GM21515 (cell line): ENCODE measurements at regions not wholly inside any gene's neighbourhood (a gene's known extent, or its start where the extent isn't known, plus 50 kb on each side); places are given as distances from the start of the nearest gene placed in this dataset.
A peak's percentile ranks its signal among the peaks of the same experiment; 100 is the strongest.
"Not testable (repeated sequence)": the region's sequence is repeated elsewhere in the genome, so short reads cannot be mapped to it uniquely, and the experiment has no call there.

Experiments
- ATAC-seq: cut with Tn5 transposase; IDR thresholded peaks from one replicate; pipeline ENCODE4 v1.9.1; 2021; ENCODE audit not compliant: unreplicated experiment

GRCh38 chrX:129361576-129361975 lies 161.7 kb downstream of the SMARCA1 start:
- ATAC-seq = no peak

DNA sequence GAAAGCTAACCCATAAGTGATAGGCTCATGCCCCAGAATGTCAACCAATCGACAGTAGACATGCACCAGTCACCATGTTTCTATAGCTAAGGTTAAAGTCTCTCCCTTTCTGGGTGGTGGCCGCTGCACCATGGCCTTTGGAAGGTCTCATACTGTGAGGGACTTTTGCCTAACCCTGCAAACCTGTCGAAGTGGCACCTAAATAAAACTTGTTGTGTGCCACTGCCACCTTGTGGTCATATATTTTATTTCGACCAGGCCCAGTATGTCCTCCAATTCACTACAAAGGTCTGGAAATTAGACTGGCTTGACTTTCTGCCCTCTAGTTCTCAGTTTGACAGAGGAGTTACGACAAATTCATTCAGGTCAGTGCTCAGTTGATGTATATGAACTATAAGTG lies 163.1 kb downstream of the SMARCA1 start:
- ATAC-seq = peak; percentile 62

DNA sequence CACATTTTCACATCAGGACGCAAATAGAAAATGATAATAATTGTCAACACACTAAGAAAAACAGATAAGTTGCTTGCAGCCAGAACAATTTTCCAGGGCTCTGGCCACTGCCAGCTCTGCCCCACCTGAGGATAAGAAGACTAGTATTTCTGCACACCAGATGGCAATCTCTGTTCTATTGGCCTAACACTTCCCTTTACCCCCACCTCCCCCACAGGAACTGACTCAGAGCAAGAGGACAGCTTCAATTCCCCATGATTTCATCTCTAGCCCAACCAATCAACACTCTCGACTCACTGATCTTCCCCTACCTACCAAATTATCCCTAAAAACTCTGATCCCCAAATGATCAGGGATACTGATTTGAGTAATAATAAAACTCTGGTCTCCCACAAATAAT lies 164.0 kb downstream of the SMARCA1 start:
- ATAC-seq = no peak

GRCh38 chrX:129357428-129357827 lies 165.9 kb downstream of the SMARCA1 start:
- not testable (repeated sequence) for ATAC-seq

GRCh38 chrX:129347291-129347690 lies 176.0 kb downstream of the SMARCA1 start:
- no peak for ATAC-seq

- ATAC-seq = no peak
These were observed 176.7 kb downstream of the SMARCA1 start for GRCh38 chrX:129346574-129346973.

DNA sequence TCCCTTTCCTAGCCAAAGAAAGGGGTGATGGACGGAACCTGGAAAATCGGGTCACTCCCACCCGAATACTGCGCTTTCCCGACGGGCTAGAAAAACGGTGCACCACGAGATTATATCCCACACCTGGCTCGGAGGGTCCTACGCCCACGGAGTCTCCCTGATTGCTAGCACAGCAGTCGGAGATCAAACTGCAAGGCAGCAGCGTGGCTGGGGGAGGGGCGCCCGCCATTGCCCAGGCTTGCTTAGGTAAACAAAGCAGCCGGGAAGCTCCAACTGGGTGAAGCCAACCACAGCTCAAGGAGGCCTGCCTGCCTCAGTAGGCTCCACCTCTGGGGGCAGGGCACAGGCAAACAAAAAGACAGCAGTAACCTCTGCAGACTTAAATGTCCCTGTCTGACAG lies 186.0 kb downstream of the SMARCA1 start:
- ATAC-seq = not testable (repeated sequence)

DNA sequence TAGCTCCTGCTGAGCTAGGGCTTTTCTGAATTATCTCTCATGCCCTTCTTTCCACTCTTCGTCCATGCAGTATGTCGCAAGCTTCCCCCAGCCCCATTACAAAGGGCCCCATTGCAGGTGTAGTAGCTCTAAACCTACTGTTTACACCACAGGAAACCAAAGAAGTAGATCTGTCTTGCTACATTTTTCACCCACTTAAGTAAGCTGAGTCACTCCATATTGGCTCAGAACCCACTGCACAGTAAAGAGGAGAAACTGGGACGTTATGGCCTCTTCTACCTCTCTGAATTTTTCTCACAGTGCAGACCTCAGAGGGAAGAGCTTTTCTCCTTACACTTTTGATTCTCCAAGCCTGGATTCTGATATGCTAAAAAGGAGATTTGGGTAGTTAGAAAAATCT lies 200.2 kb downstream of the SMARCA1 start:
- no peak for ATAC-seq

DNA sequence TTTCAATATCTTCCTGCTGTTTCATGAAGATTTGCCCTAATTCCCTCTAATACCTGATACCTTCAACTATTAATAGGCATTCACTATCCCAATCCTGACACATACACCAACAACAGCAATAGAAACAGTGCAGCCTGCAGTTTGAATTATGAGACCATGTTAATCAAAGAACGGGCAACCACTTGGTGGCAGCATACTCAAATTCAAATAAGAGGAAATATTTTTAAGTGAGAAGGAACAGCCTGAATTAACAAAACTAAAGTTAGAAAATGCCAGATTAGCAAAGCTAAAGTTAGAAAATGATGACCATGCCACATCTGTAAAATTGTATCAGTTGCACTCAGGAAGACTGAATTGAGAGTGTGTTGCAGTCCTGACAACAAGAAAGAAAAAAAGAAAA lies 204.9 kb downstream of the SMARCA1 start:
- no peak for ATAC-seq

DNA sequence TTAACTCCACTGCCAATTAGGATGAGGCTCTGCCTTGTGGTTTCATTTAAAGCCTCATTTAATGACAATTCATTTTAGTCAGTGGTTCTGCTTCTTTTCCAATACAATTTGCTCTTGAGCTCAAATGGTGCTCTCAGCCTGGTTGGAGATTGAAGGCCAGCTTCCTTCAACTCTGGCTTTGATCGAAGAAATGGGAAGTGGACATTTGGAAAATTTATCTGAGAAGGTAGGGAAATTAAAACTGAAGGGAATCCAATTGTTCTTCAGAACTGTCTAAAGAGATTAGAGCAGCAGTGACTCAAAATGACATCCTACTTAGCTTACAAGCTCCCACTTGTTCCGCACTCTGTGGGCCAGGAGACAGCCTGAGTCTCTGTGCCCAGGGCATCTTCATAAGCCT lies 206.8 kb downstream of the SMARCA1 start:
- ATAC-seq = no peak

DNA sequence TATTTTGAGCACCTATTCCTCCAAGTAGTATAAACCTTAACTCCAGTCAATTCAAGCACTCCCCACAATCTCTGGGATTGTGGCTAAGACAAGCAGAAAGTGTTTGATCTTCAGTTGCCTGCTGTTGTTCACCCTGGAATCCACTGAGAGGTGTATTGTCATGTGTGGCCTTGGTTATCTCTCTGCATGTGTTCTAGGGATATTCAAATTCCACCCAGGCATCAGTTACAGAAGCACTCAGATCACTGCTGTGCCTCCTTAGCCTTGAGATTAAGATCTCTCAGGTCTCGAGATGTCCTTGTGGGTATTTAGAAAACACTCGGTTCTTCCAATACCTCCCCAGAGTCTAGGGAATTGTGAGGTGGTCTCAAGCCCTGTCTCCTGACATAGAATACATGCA lies 213.3 kb downstream of the SMARCA1 start:
- no peak for ATAC-seq

GRCh38 chrX:129262912-129263311 lies 260.4 kb downstream of the SMARCA1 start:
- no peak for ATAC-seq

DNA sequence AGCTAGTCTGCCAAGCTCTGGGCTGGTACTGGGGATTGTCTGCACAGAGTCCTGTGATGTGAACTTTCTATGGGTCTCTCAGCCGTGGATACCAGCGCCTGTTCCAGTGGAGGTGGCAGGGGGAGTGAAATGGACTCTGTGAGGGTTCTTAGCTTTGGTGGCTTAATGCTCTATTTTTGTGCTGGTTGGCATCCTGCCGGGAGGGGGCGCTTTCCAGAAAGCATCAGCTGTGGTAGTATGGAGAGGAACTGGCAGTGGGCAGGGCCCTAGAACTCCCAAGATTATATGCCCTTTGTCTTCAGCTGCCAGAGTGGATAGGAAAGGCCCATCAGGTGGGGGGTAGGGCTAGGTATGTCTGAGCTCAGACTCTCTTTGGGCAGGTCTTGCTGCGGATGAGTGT lies 267.8 kb downstream of the SMARCA1 start:
- ATAC-seq = not testable (repeated sequence)

- ATAC-seq = no peak
These were observed 273.7 kb downstream of the SMARCA1 start for GRCh38 chrX:129249563-129249962.

GRCh38 chrX:129247642-129248041 lies 275.6 kb downstream of the SMARCA1 start:
- no peak for ATAC-seq

DNA sequence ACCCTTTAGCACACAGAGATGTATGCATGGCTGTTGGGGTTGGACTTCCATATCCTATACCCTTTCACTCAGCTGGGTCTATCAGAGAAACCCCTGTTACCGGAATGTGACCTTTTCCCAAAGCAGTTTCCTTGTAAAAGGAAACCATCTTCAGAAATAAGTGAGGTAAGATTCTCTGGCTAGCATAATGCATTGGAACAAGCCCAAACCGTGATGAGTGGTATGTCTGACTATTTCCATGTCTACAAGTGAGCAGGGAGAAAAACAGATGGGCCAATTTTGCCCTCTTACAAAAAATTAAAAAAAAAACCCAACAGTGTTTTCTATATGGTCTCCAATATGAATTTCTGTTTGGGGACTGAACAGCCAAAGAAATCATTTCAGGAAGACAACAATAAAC lies 283.9 kb downstream of the SMARCA1 start:
- ATAC-seq = no peak

GRCh38 chrX:129238011-129238410 lies 285.3 kb downstream of the SMARCA1 start:
- ATAC-seq = no peak

- no peak for ATAC-seq
These were observed 287.4 kb downstream of the SMARCA1 start for GRCh38 chrX:129235903-129236302.

DNA sequence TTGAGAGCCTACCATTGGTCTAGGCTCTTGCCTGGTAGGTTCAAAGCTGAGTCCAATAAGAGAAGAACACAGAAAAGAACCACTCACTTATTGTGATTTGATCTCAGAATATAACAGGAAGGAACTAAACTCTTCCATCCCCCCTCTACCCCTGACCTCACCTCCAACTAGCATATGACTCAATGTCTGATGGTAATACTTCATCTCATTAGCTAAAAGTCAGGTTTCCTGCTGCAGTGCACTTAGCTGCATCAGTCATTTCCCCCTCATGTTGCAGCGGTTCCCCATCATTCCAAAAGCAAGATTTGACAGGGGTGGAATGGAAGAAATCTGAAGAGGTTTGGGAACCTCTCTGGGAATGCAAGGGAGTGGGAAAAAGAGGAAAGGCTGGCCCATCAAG lies 289.5 kb downstream of the SMARCA1 start:
- ATAC-seq = no peak

GRCh38 chrX:129230850-129231512 lies 292.3 kb downstream of the SMARCA1 start:
- no peak for ATAC-seq

DNA sequence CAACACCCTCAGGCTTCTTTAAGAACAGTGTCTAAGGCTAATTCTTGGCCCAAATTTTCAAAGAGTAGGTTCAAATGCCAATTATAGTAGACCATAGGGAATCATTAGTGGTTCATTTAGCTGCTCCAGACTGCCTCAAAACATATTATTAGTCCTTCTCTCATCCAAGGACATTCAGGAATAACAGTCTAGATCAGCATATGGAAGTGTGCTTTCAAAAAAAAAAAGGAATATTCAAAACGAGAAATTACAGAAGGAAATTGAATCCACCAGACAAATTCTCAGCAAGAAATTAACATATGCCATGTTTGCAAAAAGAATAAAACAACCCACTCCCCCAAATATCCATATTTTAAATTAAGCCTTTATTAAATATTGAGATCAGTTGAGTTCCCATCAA lies 293.1 kb downstream of the SMARCA1 start:
- no peak for ATAC-seq

- no peak for ATAC-seq
These were observed 295.9 kb downstream of the SMARCA1 start for GRCh38 chrX:129227366-129227765.

DNA sequence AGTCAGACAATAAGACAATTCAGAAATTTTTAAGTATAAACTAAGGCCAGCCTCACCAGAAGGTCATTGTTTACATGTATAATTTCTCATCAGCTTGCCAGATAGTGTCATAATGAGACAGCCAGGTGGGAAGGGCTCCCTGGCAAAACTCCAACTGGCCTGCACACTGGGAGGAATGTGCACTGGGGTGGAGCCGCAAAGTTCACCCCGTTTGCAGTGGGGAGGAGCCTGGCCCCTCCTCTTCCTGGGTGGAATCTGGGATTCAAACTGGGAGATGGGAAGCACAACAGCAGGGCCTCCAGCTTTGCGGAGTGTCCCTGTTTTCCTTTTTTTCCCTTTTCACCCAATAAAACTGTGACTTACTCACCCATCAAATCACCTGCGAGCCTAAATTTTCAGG lies 329.9 kb downstream of the SMARCA1 start:
- ATAC-seq = no peak
